LNCAP (cell line): ENCODE measurements at regions not wholly inside any gene's neighbourhood (a gene's known extent, or its start where the extent isn't known, plus 50 kb on each side); places are given as distances from the start of the nearest gene placed in this dataset.

Experiments used
- TF ChIP-seq, protein P1 (sequence below): fragments of 450-650 bp; IDR thresholded peaks from 2 replicates; pipeline ENCODE4 v1.5.1; 2017; ENCODE audit warnings: mild to moderate bottlenecking

DNA sequence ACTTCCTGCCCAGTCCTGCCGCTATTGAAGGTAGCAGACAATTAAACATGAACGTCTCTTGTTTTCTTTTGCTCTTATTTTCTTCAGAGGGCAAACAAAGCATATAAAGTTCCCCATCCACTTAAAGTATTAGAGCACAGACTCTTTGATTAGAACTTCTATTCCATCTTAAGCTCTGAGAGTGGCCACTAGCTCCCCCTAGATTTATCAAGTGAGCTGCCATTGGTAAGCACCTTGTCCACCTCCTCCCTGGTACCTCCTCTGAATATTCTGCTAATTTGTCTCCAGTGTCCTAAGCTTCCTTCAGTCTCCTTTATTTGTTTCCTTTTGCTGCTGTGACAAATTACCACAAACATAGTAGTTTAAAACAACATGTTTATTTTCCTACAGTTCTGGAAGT, 264.3 kb upstream of the KCNN2 start:
- TF ChIP-seq, protein P1, sequence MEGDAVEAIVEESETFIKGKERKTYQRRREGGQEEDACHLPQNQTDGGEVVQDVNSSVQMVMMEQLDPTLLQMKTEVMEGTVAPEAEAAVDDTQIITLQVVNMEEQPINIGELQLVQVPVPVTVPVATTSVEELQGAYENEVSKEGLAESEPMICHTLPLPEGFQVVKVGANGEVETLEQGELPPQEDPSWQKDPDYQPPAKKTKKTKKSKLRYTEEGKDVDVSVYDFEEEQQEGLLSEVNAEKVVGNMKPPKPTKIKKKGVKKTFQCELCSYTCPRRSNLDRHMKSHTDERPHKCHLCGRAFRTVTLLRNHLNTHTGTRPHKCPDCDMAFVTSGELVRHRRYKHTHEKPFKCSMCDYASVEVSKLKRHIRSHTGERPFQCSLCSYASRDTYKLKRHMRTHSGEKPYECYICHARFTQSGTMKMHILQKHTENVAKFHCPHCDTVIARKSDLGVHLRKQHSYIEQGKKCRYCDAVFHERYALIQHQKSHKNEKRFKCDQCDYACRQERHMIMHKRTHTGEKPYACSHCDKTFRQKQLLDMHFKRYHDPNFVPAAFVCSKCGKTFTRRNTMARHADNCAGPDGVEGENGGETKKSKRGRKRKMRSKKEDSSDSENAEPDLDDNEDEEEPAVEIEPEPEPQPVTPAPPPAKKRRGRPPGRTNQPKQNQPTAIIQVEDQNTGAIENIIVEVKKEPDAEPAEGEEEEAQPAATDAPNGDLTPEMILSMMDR = no peak

DNA sequence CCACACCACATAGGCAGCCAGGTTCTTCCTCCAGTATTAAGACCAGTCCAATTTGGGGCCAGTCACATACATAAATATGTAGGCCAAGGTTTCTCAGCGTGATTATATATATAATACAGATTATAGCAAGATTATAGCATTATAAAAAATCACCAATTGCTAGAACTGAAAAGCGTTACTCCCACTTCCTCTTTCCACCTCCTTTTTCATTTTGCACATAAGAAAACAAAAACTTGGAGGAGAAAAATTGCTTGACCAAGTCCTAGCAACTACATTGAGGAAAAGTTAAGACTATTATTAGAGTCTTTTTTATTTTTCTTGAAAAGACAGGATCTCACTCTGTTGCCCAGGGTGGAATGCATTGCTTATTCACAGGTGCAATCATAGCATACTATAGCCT, 262.7 kb upstream of the KCNN2 start:
- TF ChIP-seq, protein P1 = no peak

DNA sequence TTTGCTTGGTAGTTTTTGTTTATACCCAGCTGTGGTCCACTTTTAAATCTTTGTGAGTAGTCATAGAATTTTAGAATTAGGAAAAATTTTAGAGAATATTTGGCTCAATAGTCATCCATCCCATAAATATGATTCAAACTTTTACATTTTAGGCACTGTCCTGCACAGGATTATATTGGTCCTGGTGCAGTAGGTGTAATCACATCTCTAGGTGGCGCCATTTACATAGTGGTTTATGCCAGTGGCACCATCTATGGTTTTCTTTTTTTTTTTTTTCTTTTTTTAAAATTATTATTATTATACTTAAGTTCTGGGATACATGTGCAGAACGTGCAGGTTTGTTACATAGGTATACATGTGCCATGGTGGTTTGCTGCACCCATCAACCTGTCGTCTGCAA, 260.7 kb upstream of the KCNN2 start:
- TF ChIP-seq, protein P1 = peak; percentile 65

DNA sequence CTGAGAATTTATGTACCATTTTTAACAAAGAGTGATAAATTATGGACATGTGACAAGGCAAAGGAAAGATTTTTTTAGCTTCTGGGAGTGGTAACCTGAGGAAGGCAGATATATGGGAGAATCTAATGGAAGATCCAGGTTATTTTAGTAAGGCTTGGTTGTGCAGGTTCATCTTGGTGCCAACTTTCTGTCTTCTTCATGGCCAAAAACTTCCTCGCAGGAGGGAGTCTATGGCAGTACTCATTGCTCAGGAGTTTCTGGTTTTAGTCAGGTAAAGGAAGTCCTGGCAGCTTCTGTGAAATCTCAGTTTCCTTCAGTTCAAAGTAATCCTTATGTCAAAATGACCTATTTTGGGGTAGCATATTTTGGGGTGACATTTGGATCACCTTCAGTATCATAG, 248.3 kb upstream of the KCNN2 start:
- TF ChIP-seq, protein P1 = no peak

DNA sequence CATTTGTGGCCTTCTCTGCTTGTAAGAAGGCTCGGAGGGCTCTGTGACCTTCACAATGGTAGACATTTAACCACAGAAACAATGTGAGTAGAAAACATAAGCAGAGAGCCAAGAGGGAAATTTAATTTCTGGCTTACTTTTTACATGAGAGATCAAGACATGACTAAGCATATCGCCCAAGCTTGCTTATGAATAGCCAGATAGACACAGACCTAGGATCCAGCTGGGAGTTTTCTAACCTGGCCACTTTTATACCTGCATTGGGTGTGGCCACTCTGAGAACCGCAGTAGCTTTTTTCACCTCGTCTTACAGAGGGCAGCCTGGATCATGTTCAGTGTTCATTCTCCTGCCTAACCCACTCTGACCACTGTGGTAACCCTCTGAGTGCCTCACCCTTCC, 244.9 kb upstream of the KCNN2 start:
- TF ChIP-seq, protein P1 = no peak

DNA sequence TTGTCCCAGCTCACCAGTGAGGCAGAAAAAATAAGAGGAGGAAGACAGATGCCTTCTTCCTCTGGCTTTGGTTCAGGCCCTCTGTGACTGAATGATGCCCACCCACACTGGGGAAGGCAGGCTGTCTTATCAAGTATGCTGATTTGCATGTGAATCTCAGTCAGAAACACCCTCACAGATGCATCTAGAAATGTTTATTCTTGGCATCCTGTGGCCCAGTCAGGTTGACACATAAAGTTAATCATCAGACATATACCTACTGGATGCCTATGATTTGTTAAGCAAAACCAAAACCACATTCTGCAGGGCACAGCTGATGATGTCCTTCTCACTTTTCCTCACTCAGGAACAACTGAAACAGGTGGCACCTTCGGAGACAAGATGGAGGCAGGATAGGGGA, 243.4 kb upstream of the KCNN2 start:
- TF ChIP-seq, protein P1 = no peak

DNA sequence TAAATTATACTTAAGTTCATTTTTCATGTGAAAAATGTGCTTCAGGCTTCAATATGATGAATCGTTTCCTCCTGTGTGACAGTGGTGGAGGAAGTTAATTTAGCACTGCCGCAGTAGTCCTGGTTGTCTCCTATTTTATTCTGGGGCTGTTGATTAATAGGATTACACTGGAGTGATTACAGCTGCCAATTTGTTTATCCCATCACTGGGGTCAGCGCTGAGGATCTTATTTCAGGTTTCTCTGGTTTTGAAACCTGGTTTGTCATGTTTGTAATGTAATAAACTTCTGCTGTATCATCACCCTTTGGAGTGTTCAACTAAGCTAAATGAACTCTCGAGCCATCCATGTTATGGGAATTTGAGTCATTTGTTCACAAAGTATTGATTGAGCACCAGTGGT, 241.7 kb upstream of the KCNN2 start:
- TF ChIP-seq, protein P1 = no peak

DNA sequence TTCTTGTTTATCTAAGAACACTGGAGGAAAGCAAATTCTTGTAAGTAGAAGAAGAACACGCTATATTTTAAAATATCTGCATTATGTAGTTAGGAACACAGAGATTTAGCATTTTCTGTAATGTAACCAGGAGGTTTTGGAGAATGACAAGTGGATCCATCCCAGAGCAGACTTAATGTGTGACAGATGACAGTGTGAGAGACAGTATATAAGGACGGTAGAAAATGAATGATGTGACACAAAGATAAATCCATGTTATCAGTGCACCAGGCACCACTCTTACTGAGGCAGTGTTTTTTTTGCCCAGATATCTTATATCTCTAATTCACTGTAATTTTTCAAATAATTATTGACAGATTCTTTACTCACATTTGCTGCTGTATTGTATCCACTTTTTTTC, 239.0 kb upstream of the KCNN2 start:
- TF ChIP-seq, protein P1 = no peak
